ENCODE measurements at regions not wholly inside any gene's neighbourhood (a gene's known extent, or its start where the extent isn't known, plus 50 kb on each side); places are given as distances from the start of the nearest gene placed in this dataset.
"Not testable (repeated sequence)": the region's sequence is repeated elsewhere in the genome, so short reads cannot be mapped to it uniquely, and the experiment has no call there.

- H3K4me2 ChIP-seq (ENCODE audit: low read depth, low read length, poor library complexity, severe bottlenecking) = no peak overlapping the region
- H3K4me1 ChIP-seq (ENCODE audit: low read length) = no peaks in the 10 kb centered on the region
- no peaks in the 10 kb centered on the region for H4K20me1 ChIP-seq (ENCODE audit: insufficient read depth, low read depth, low read length)
- no peak overlapping the region for H3K27ac ChIP-seq (ENCODE audit: low read length)
- no peaks in the 10 kb centered on the region for H3K27me3 ChIP-seq (ENCODE audit: low read length)
- H3K79me2 ChIP-seq (ENCODE audit: low read length) = no peaks in the 10 kb centered on the region
- H3K9me3 ChIP-seq (ENCODE audit: low read length) = no peaks in the 10 kb centered on the region
- H3K9ac ChIP-seq (ENCODE audit: low read length) = no peak overlapping the region
- H3K36me3 ChIP-seq (ENCODE audit: insufficient read depth, low read length) = no peaks in the 10 kb centered on the region
- H3K9me2 ChIP-seq (replicated peaks; ENCODE audit: insufficient read depth, low read length) = no peaks in the 10 kb centered on the region
- H2AFZ ChIP-seq (ENCODE audit: low read length) = no peak overlapping the region
- H3K4me3 ChIP-seq (ENCODE audit: low read length) = no peak overlapping the region
- DNase-seq = no peak
These were observed 179.2 kb upstream of the OR4E1 start for GRCh38 chr14:21852775-21853174.

- no peak overlapping the region for H3K4me2 ChIP-seq (ENCODE audit: low read depth, low read length, poor library complexity, severe bottlenecking)
- no peaks in the 10 kb centered on the region for H3K36me3 ChIP-seq (ENCODE audit: insufficient read depth, low read length)
- H3K4me3 ChIP-seq (ENCODE audit: low read length) = no peak overlapping the region
- no peaks in the 10 kb centered on the region for H3K9me3 ChIP-seq (ENCODE audit: low read length)
- peak; percentile 82 for DNase-seq
- H3K79me2 ChIP-seq (ENCODE audit: low read length) = no peaks in the 10 kb centered on the region
- H3K9ac ChIP-seq (ENCODE audit: low read length) = no peak overlapping the region
- H3K4me1 ChIP-seq (ENCODE audit: low read length) = no peaks in the 10 kb centered on the region
- H3K27ac ChIP-seq (ENCODE audit: low read length) = no peak overlapping the region
- no peaks in the 10 kb centered on the region for H3K9me2 ChIP-seq (replicated peaks; ENCODE audit: insufficient read depth, low read length)
- no peaks in the 10 kb centered on the region for H4K20me1 ChIP-seq (ENCODE audit: insufficient read depth, low read depth, low read length)
- H3K27me3 ChIP-seq (ENCODE audit: low read length) = no peaks in the 10 kb centered on the region
- no peak overlapping the region for H2AFZ ChIP-seq (ENCODE audit: low read length)
These were observed 178.5 kb upstream of the OR4E1 start for GRCh38 chr14:21852061-21852664.

- not testable (repeated sequence) for H3K4me1 ChIP-seq (ENCODE audit: low read length); H2AFZ ChIP-seq (ENCODE audit: low read length); H3K9me2 ChIP-seq (replicated peaks; ENCODE audit: insufficient read depth, low read length); H3K4me2 ChIP-seq (ENCODE audit: low read depth, low read length, poor library complexity, severe bottlenecking); H3K9ac ChIP-seq (ENCODE audit: low read length); H3K4me3 ChIP-seq (ENCODE audit: low read length); H3K9me3 ChIP-seq (ENCODE audit: low read length); DNase-seq; H3K79me2 ChIP-seq (ENCODE audit: low read length); H4K20me1 ChIP-seq (ENCODE audit: insufficient read depth, low read depth, low read length); H3K27me3 ChIP-seq (ENCODE audit: low read length); H3K36me3 ChIP-seq (ENCODE audit: insufficient read depth, low read length); H3K27ac ChIP-seq (ENCODE audit: low read length)
These were observed 173.3 kb upstream of the OR4E1 start for GRCh38 chr14:21846902-21847301.

- H3K27ac ChIP-seq (ENCODE audit: low read length) = no peak overlapping the region
These were observed 172.7 kb upstream of the OR4E1 start for GRCh38 chr14:21846227-21846885.

GRCh38 chr14:21840765-21841164 lies 167.1 kb upstream of the OR4E1 start:
- peak; percentile 73 for DNase-seq
- no peak overlapping the region for H3K4me3 ChIP-seq (ENCODE audit: low read length)
- H3K9me2 ChIP-seq (replicated peaks; ENCODE audit: insufficient read depth, low read length) = no peaks in the 10 kb centered on the region

More at GRCh38 chr14:21846227-21846885, 172.7 kb upstream of the OR4E1 start:
- H3K27me3 ChIP-seq (ENCODE audit: low read length) = no peaks in the 10 kb centered on the region
- no peak overlapping the region for H3K9ac ChIP-seq (ENCODE audit: low read length)
- H3K9me3 ChIP-seq (ENCODE audit: low read length) = no peaks in the 10 kb centered on the region
- no peaks in the 10 kb centered on the region for H4K20me1 ChIP-seq (ENCODE audit: insufficient read depth, low read depth, low read length)
- no peaks in the 10 kb centered on the region for H3K36me3 ChIP-seq (ENCODE audit: insufficient read depth, low read length)
- no peak overlapping the region for H3K4me3 ChIP-seq (ENCODE audit: low read length)
- H3K4me1 ChIP-seq (ENCODE audit: low read length) = no peaks in the 10 kb centered on the region
- H3K9me2 ChIP-seq (replicated peaks; ENCODE audit: insufficient read depth, low read length) = no peaks in the 10 kb centered on the region
- H2AFZ ChIP-seq (ENCODE audit: low read length) = no peak overlapping the region
- no peaks in the 10 kb centered on the region for H3K79me2 ChIP-seq (ENCODE audit: low read length)
- DNase-seq = peak; percentile 88
- H3K4me2 ChIP-seq (ENCODE audit: low read depth, low read length, poor library complexity, severe bottlenecking) = no peak overlapping the region

GRCh38 chr14:21833836-21834235 lies 160.2 kb upstream of the OR4E1 start:
- Histone ChIP-seq H3K36me3 (ENCODE audit: insufficient read depth, low read length) (no peaks in the 10 kb centered on the region), H3K4me2 (ENCODE audit: low read depth, low read length, poor library complexity, severe bottlenecking) (no peak overlapping the region), H3K9me2 (replicated peaks; ENCODE audit: insufficient read depth, low read length) (no peaks in the 10 kb centered on the region), H3K9ac (ENCODE audit: low read length) (no peak overlapping the region), H3K79me2 (ENCODE audit: low read length) (no peaks in the 10 kb centered on the region), H2AFZ (ENCODE audit: low read length) (no peak overlapping the region), H3K27ac (ENCODE audit: low read length) (no peak overlapping the region), H4K20me1 (ENCODE audit: insufficient read depth, low read depth, low read length) (no peaks in the 10 kb centered on the region), H3K4me1 (ENCODE audit: low read length) (peaks cover 6% of the 10 kb centered on the region), H3K4me3 (ENCODE audit: low read length) (no peak overlapping the region), H3K9me3 (ENCODE audit: low read length) (no peaks in the 10 kb centered on the region), H3K27me3 (ENCODE audit: low read length) (no peaks in the 10 kb centered on the region; the same call in 1 of the 2 replicates)
- no peak for DNase-seq

More at GRCh38 chr14:21840765-21841164, 167.1 kb upstream of the OR4E1 start:
- H3K36me3 ChIP-seq (ENCODE audit: insufficient read depth, low read length) = no peaks in the 10 kb centered on the region
- peaks cover 6% of the 10 kb centered on the region for H3K4me1 ChIP-seq (ENCODE audit: low read length)
- H3K9ac ChIP-seq (ENCODE audit: low read length) = no peak overlapping the region
- no peaks in the 10 kb centered on the region for H4K20me1 ChIP-seq (ENCODE audit: insufficient read depth, low read depth, low read length)
- no peak overlapping the region for H2AFZ ChIP-seq (ENCODE audit: low read length)
- H3K4me2 ChIP-seq (ENCODE audit: low read depth, low read length, poor library complexity, severe bottlenecking) = no peak overlapping the region
- no peaks in the 10 kb centered on the region for H3K9me3 ChIP-seq (ENCODE audit: low read length)
- H3K27ac ChIP-seq (ENCODE audit: low read length) = no peak overlapping the region
- no peaks in the 10 kb centered on the region; the same call in 1 of the 2 replicates for H3K27me3 ChIP-seq (ENCODE audit: low read length)
- no peaks in the 10 kb centered on the region for H3K79me2 ChIP-seq (ENCODE audit: low read length)

- Histone ChIP-seq H3K4me3 (ENCODE audit: low read length) (no peak overlapping the region), H2AFZ (ENCODE audit: low read length) (no peak overlapping the region), H3K4me2 (ENCODE audit: low read depth, low read length, poor library complexity, severe bottlenecking) (no peak overlapping the region), H3K9me3 (ENCODE audit: low read length) (no peaks in the 10 kb centered on the region), H3K4me1 (ENCODE audit: low read length) (peaks cover 14% of the 10 kb centered on the region), H4K20me1 (ENCODE audit: insufficient read depth, low read depth, low read length) (no peaks in the 10 kb centered on the region), H3K27ac (ENCODE audit: low read length) (no peak overlapping the region), H3K9me2 (replicated peaks; ENCODE audit: insufficient read depth, low read length) (no peaks in the 10 kb centered on the region), H3K36me3 (ENCODE audit: insufficient read depth, low read length) (no peaks in the 10 kb centered on the region), H3K79me2 (ENCODE audit: low read length) (no peaks in the 10 kb centered on the region), H3K9ac (ENCODE audit: low read length) (no peak overlapping the region), H3K27me3 (ENCODE audit: low read length) (no peaks in the 10 kb centered on the region)
- DNase-seq = no peak
These were observed 152.2 kb upstream of the OR4E1 start for GRCh38 chr14:21825845-21826244.

GRCh38 chr14:21825149-21825743 lies 151.6 kb upstream of the OR4E1 start:
- no peaks in the 10 kb centered on the region for H3K9me3 ChIP-seq (ENCODE audit: low read length)
- H3K79me2 ChIP-seq (ENCODE audit: low read length) = no peaks in the 10 kb centered on the region
- no peaks in the 10 kb centered on the region for H4K20me1 ChIP-seq (ENCODE audit: insufficient read depth, low read depth, low read length)
- no peak overlapping the region for H3K4me3 ChIP-seq (ENCODE audit: low read length)
- H3K27ac ChIP-seq (ENCODE audit: low read length) = no peak overlapping the region
- no peaks in the 10 kb centered on the region for H3K27me3 ChIP-seq (ENCODE audit: low read length)
- peaks cover 14% of the 10 kb centered on the region for H3K4me1 ChIP-seq (ENCODE audit: low read length)
- no peaks in the 10 kb centered on the region for H3K36me3 ChIP-seq (ENCODE audit: insufficient read depth, low read length)
- no peak overlapping the region for H3K9ac ChIP-seq (ENCODE audit: low read length)
- H3K9me2 ChIP-seq (replicated peaks; ENCODE audit: insufficient read depth, low read length) = no peaks in the 10 kb centered on the region
- no peak overlapping the region for H2AFZ ChIP-seq (ENCODE audit: low read length)
- DNase-seq = peak; percentile 91
- H3K4me2 ChIP-seq (ENCODE audit: low read depth, low read length, poor library complexity, severe bottlenecking) = no peak overlapping the region

All from Karpas-422 (cell line).